ENCODE measurements at regions not wholly inside any gene's neighbourhood (a gene's known extent, or its start where the extent isn't known, plus 50 kb on each side); places are given as distances from the start of the nearest gene placed in this dataset.

GRCh38 chr7:46396481-46396880 is 475.4 kb upstream of the IGFBP3 start:
- H3K27me3 ChIP-seq (ENCODE audit: insufficient read depth, low read length) = peaks cover 3% of the 10 kb centered on the region
- H3K79me2 ChIP-seq (ENCODE audit: insufficient read depth, low read length) = no peaks in the 10 kb centered on the region
- no peaks in the 10 kb centered on the region for H4K20me1 ChIP-seq (ENCODE audit: insufficient read depth, low read length)
- H3K27ac ChIP-seq (ENCODE audit: low read depth, low read length) = no peak overlapping the region
- H3K4me1 ChIP-seq (ENCODE audit: insufficient read depth, low read length) = no peaks in the 10 kb centered on the region
- Mint-ChIP-seq H3K4me3 (ENCODE audit: unreplicated experiment) (no peak overlapping the region), H3K27me3 (ENCODE audit: low read depth, unreplicated experiment) (peaks cover 14% of the 10 kb centered on the region), H3K4me1 (ENCODE audit: low read depth, unreplicated experiment) (no peaks in the 10 kb centered on the region), H3K27ac (ENCODE audit: unreplicated experiment) (no peak overlapping the region), H3K9me3 (ENCODE audit: unreplicated experiment) (peaks cover 3% of the 10 kb centered on the region), H3K36me3 (ENCODE audit: low read depth, unreplicated experiment) (no peaks in the 10 kb centered on the region)
- TF ChIP-seq CTCF (IDR thresholded peaks at IDR 0.05; ENCODE audit: insufficient read depth, low read depth, low read length) = no peak
- TF ChIP-seq EZH2 (IDR thresholded peaks at IDR 0.05; ENCODE audit: insufficient read depth, low read length) = no peak
- no peak overlapping the region for H3K9ac ChIP-seq (ENCODE audit: low read length)
- H3K36me3 ChIP-seq (ENCODE audit: insufficient read depth, low read length) = no peaks in the 10 kb centered on the region
- no peak for FAIRE-seq
- no peaks in the 10 kb centered on the region for H3K9me3 ChIP-seq (ENCODE audit: insufficient read depth, low read depth, low read length)
- no peak for DNase-seq (ENCODE audit: low read depth)
- H3K4me3 ChIP-seq (ENCODE audit: insufficient read depth, low read depth, low read length) = no peak overlapping the region
- H3K4me2 ChIP-seq (ENCODE audit: low read length) = no peak overlapping the region
- H2AFZ ChIP-seq (ENCODE audit: low read depth, low read length) = no peak overlapping the region

- no peak overlapping the region for H3K27ac Mint-ChIP-seq (ENCODE audit: unreplicated experiment)
- Histone ChIP-seq H3K9ac (ENCODE audit: low read length) (no peak overlapping the region), H4K20me1 (ENCODE audit: insufficient read depth, low read length) (no peaks in the 10 kb centered on the region), H3K4me2 (ENCODE audit: low read length) (no peak overlapping the region), H3K79me2 (ENCODE audit: insufficient read depth, low read length) (no peaks in the 10 kb centered on the region), H3K36me3 (ENCODE audit: insufficient read depth, low read length) (no peaks in the 10 kb centered on the region), H3K4me3 (ENCODE audit: insufficient read depth, low read depth, low read length) (no peak overlapping the region), H2AFZ (ENCODE audit: low read depth, low read length) (no peak overlapping the region), H3K27me3 (ENCODE audit: insufficient read depth, low read length) (peaks cover 3% of the 10 kb centered on the region), H3K27ac (ENCODE audit: low read depth, low read length) (no peak overlapping the region), H3K9me3 (ENCODE audit: insufficient read depth, low read depth, low read length) (no peaks in the 10 kb centered on the region), H3K4me1 (ENCODE audit: insufficient read depth, low read length) (no peaks in the 10 kb centered on the region)
- no peak overlapping the region for H3K4me3 Mint-ChIP-seq (ENCODE audit: unreplicated experiment)
- FAIRE-seq (no peak), DNase-seq (ENCODE audit: low read depth) (no peak)
- H3K36me3 Mint-ChIP-seq (ENCODE audit: low read depth, unreplicated experiment) = no peaks in the 10 kb centered on the region
- H3K9me3 Mint-ChIP-seq (ENCODE audit: unreplicated experiment) = peaks cover 5% of the 10 kb centered on the region
- no peaks in the 10 kb centered on the region for H3K4me1 Mint-ChIP-seq (ENCODE audit: low read depth, unreplicated experiment)
- H3K27me3 Mint-ChIP-seq (ENCODE audit: low read depth, unreplicated experiment) = peaks cover 14% of the 10 kb centered on the region
- TF ChIP-seq EZH2 (IDR thresholded peaks at IDR 0.05; ENCODE audit: insufficient read depth, low read length) (no peak), CTCF (IDR thresholded peaks at IDR 0.05; ENCODE audit: insufficient read depth, low read depth, low read length) (no peak)
Measured at GRCh38 chr7:46393142-46393541, 472.1 kb upstream of the IGFBP3 start.

- Histone ChIP-seq H4K20me1 (ENCODE audit: insufficient read depth, low read length) (no peaks in the 10 kb centered on the region), H3K4me3 (ENCODE audit: insufficient read depth, low read depth, low read length) (no peak overlapping the region), H3K4me2 (ENCODE audit: low read length) (no peak overlapping the region), H3K27ac (ENCODE audit: low read depth, low read length) (no peak overlapping the region), H3K9ac (ENCODE audit: low read length) (no peak overlapping the region), H3K36me3 (ENCODE audit: insufficient read depth, low read length) (no peaks in the 10 kb centered on the region), H3K4me1 (ENCODE audit: insufficient read depth, low read length) (peaks cover 1% of the 10 kb centered on the region), H3K27me3 (ENCODE audit: insufficient read depth, low read length) (no peaks in the 10 kb centered on the region), H3K79me2 (ENCODE audit: insufficient read depth, low read length) (no peaks in the 10 kb centered on the region), H3K9me3 (ENCODE audit: insufficient read depth, low read depth, low read length) (no peaks in the 10 kb centered on the region), H2AFZ (ENCODE audit: low read depth, low read length) (no peak overlapping the region)
- Mint-ChIP-seq H3K36me3 (ENCODE audit: low read depth, unreplicated experiment) (no peaks in the 10 kb centered on the region), H3K4me1 (ENCODE audit: low read depth, unreplicated experiment) (peaks cover 10% of the 10 kb centered on the region), H3K4me3 (ENCODE audit: unreplicated experiment) (no peak overlapping the region), H3K27me3 (ENCODE audit: low read depth, unreplicated experiment) (peaks cover 8% of the 10 kb centered on the region), H3K27ac (ENCODE audit: unreplicated experiment) (no peak overlapping the region), H3K9me3 (ENCODE audit: unreplicated experiment) (peaks cover 3% of the 10 kb centered on the region)
- FAIRE-seq = peak; percentile 34
- no peak for DNase-seq (ENCODE audit: low read depth)
- no peak for TF ChIP-seq CTCF (IDR thresholded peaks at IDR 0.05; ENCODE audit: insufficient read depth, low read depth, low read length)
- no peak for TF ChIP-seq EZH2 (IDR thresholded peaks at IDR 0.05; ENCODE audit: insufficient read depth, low read length)
Measured at GRCh38 chr7:46391231-46392201, 470.4 kb upstream of the IGFBP3 start.
